ENCODE measurements at regions not wholly inside any gene's neighbourhood (a gene's known extent, or its start where the extent isn't known, plus 50 kb on each side); places are given as distances from the start of the nearest gene placed in this dataset.

DNA sequence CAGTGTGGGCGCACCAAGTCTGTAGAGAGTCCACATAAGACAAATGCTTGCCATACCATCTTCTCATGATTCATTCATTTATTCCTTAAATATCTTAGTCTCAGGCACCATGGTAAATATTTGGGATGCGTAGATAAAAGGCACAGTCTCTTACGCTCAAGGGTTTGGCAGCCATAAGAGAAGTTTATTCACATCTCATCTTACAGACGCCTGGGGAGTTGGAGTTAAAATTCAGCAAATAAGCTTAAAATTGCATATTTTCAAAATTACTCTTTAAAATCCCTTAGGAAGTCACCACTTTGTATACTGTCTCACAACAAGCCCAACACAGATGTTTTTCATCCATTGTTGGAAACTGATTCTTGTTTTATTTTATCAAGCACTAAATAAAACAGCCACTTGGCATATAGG lies 363.3 kb downstream of the KIF16B start:
- Histone ChIP-seq H3K27me3 (ENCODE audit: insufficient read depth, low read depth, severe bottlenecking) (no peaks in the 10 kb centered on the region), H3K36me3 (no peaks in the 10 kb centered on the region), H3K4me3 (ENCODE audit: low read depth, low read length) (no peak overlapping the region), H3K27ac (no peak overlapping the region), H3K9me3 (ENCODE audit: severe bottlenecking) (no peaks in the 10 kb centered on the region)
- DNase-seq = no peak
- TF ChIP-seq, protein P1, sequence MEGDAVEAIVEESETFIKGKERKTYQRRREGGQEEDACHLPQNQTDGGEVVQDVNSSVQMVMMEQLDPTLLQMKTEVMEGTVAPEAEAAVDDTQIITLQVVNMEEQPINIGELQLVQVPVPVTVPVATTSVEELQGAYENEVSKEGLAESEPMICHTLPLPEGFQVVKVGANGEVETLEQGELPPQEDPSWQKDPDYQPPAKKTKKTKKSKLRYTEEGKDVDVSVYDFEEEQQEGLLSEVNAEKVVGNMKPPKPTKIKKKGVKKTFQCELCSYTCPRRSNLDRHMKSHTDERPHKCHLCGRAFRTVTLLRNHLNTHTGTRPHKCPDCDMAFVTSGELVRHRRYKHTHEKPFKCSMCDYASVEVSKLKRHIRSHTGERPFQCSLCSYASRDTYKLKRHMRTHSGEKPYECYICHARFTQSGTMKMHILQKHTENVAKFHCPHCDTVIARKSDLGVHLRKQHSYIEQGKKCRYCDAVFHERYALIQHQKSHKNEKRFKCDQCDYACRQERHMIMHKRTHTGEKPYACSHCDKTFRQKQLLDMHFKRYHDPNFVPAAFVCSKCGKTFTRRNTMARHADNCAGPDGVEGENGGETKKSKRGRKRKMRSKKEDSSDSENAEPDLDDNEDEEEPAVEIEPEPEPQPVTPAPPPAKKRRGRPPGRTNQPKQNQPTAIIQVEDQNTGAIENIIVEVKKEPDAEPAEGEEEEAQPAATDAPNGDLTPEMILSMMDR (IDR thresholded peaks at IDR 0.05; ENCODE audit: low read depth, low read length) = no peak

DNA sequence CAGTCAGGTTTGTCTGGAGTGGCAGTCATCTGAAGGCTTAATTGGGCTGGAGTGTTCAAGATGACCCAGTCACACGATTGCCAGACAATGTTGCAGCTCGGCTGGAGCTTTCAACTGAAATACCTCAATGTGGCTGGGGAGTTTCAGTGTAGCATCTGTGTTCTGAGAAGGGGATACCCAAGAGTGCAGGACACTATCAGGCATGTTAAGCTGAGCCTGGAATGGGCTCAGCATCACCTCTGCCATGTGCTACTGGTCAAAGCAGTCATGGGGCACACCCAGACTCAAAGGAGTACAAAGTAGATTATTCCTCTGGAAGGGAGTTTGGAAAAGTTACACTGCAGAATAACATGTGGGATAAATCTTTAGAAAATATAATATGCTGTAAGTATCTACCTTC lies 363.9 kb downstream of the KIF16B start:
- TF ChIP-seq, protein P1 (IDR thresholded peaks at IDR 0.05; ENCODE audit: low read depth, low read length) = no peak
- H3K36me3 ChIP-seq = no peaks in the 10 kb centered on the region
- no peak overlapping the region for H3K27ac ChIP-seq
- H3K27me3 ChIP-seq (ENCODE audit: insufficient read depth, low read depth, severe bottlenecking) = no peaks in the 10 kb centered on the region
- DNase-seq = no peak
- no peak overlapping the region for H3K4me3 ChIP-seq (ENCODE audit: low read depth, low read length)
- no peaks in the 10 kb centered on the region for H3K9me3 ChIP-seq (ENCODE audit: severe bottlenecking)

DNA sequence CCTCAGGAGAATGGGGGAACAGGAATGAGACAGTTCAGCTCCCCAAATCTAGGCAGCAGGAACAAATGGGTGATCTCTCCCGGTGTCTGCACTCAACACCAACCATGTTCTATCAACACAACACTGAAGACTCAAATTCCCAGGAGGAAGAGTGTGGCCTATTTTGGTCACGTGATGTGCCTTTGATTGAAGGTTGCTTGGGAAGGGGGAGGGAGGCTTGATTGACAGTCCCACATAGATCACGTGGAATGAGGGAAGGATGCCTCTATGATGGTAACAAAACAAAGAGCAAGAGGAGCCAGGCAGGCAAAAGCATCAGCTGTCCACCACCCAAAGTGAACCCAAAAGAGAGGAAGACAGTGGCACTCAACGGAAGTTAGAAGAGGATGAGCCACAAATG lies 364.8 kb downstream of the KIF16B start:
- H3K27me3 ChIP-seq (ENCODE audit: insufficient read depth, low read depth, severe bottlenecking) = no peaks in the 10 kb centered on the region
- H3K9me3 ChIP-seq (ENCODE audit: severe bottlenecking) = no peaks in the 10 kb centered on the region
- no peak overlapping the region for H3K27ac ChIP-seq
- no peak for DNase-seq
- TF ChIP-seq, protein P1 (IDR thresholded peaks at IDR 0.05; ENCODE audit: low read depth, low read length) = no peak
- no peaks in the 10 kb centered on the region for H3K36me3 ChIP-seq
- no peak overlapping the region for H3K4me3 ChIP-seq (ENCODE audit: low read depth, low read length)

- TF ChIP-seq, protein P1 (IDR thresholded peaks at IDR 0.05; ENCODE audit: low read depth, low read length) = no peak
- no peak for DNase-seq
- H3K27ac ChIP-seq = no peak overlapping the region
- no peaks in the 10 kb centered on the region for H3K36me3 ChIP-seq
- H3K9me3 ChIP-seq (ENCODE audit: severe bottlenecking) = peaks cover 2% of the 10 kb centered on the region
- no peak overlapping the region for H3K4me3 ChIP-seq (ENCODE audit: low read depth, low read length)
- no peaks in the 10 kb centered on the region for H3K27me3 ChIP-seq (ENCODE audit: insufficient read depth, low read depth, severe bottlenecking)
These were observed 366.4 kb downstream of the KIF16B start for GRCh38 chr20:16206817-16207216.

DNA sequence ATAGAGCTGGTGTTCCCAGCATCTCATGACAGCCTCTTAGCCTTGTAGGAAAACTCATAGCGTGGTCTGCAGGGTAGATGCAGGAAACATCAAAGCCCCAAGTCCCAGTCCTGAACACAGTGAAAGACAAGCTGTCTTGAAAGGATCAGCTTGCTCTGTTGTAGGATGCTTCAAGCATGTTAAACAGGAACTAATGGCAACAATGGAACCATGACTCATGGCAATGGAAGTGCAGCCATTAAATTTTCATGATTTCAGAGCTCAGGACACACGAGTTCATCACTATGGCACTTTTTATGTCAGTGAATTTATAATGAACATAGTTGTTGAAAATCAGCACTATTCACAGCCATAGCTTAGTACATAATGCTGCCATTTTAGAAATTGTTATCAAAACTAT lies 367.7 kb downstream of the KIF16B start:
- TF ChIP-seq, protein P1 (IDR thresholded peaks at IDR 0.05; ENCODE audit: low read depth, low read length) = no peak
- no peak overlapping the region for H3K4me3 ChIP-seq (ENCODE audit: low read depth, low read length)
- H3K9me3 ChIP-seq (ENCODE audit: severe bottlenecking) = peaks cover 2% of the 10 kb centered on the region
- H3K27ac ChIP-seq = no peak overlapping the region
- no peaks in the 10 kb centered on the region for H3K36me3 ChIP-seq
- DNase-seq = no peak
- H3K27me3 ChIP-seq (ENCODE audit: insufficient read depth, low read depth, severe bottlenecking) = no peaks in the 10 kb centered on the region

DNA sequence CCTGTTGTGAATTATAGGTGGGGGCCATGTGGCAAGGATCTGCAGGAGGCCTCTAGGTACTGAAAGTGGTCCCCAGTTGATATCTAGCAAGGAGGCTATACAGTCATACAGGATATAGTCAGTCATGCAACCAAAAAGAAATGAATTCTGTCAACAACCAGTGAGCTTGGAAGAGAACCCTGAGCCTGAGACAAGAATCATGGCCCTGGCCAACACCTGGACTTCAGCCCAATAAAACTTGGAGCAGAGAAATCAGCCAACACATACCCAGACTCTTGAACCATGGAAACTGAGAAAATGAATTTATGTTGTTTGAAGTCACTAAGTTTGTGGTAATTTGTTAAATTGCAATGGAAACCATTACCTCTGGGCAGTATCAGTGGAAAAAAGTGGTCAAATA lies 370.2 kb downstream of the KIF16B start:
- no peaks in the 10 kb centered on the region for H3K36me3 ChIP-seq
- no peak overlapping the region for H3K27ac ChIP-seq
- no peak for DNase-seq
- H3K9me3 ChIP-seq (ENCODE audit: severe bottlenecking) = peaks cover 5% of the 10 kb centered on the region
- H3K27me3 ChIP-seq (ENCODE audit: insufficient read depth, low read depth, severe bottlenecking) = no peaks in the 10 kb centered on the region
- TF ChIP-seq, protein P1 (IDR thresholded peaks at IDR 0.05; ENCODE audit: low read depth, low read length) = no peak
- no peak overlapping the region for H3K4me3 ChIP-seq (ENCODE audit: low read depth, low read length)

Measured in WERI-Rb-1 (cell line).